AG04450 (cell line): ENCODE measurements at regions not wholly inside any gene's neighbourhood (a gene's known extent, or its start where the extent isn't known, plus 50 kb on each side); places are given as distances from the start of the nearest gene placed in this dataset.
"Not testable (repeated sequence)": the region's sequence is repeated elsewhere in the genome, so short reads cannot be mapped to it uniquely, and the experiment has no call there.

ENCODE experiments used
- CTCF ChIA-PET: fragments of 300-600, 350-600 bp; formaldehyde crosslinking; extraction: SDS; loops from one replicate; lab custom pipeline; 2022; ENCODE audit warnings: antibody characterized with exemption, inconsistent platforms; lab: Charles Lee
- POLR2A ChIA-PET: fragments of 350-600 bp; formaldehyde crosslinking; extraction: SDS; loops from one replicate; lab custom pipeline; 2021; ENCODE audit warnings: antibody characterized with exemption, inconsistent platforms; lab: Yijun Ruan, JAX
- DNase-seq: peaks from one replicate; pipeline ENCODE4 v3.0.0-alpha.2; 2011; ENCODE audit warnings: low read depth, low spot score
- H3K27ac ChIP-seq: one replicate; pipeline ENCODE4 v1.5.1; 2012; ENCODE audit warnings: low read depth, low read length, control low read depth
- H3K27me3 ChIP-seq: one replicate; pipeline ENCODE4 v1.6.0; 2012; ENCODE audit warnings: low read length; ENCODE audit not compliant: control insufficient read depth, insufficient read depth
- H3K4me3 ChIP-seq: 2 replicates; pipeline ENCODE4 v1.5.1; 2011; ENCODE audit warnings: mild to moderate bottlenecking, low read depth, low read length, control low read depth
- H3K9me3 ChIP-seq: 2 replicates; pipeline ENCODE4 v1.5.1; 2012; ENCODE audit warnings: low read length; ENCODE audit not compliant: control insufficient read depth, insufficient read depth
- TF ChIP-seq, protein P1 (sequence below): IDR thresholded peaks from 2 replicates; pipeline ENCODE4 v1.5.1; 2011; ENCODE audit warnings: low read depth, low read length, control low read depth, inconsistent platforms

DNA sequence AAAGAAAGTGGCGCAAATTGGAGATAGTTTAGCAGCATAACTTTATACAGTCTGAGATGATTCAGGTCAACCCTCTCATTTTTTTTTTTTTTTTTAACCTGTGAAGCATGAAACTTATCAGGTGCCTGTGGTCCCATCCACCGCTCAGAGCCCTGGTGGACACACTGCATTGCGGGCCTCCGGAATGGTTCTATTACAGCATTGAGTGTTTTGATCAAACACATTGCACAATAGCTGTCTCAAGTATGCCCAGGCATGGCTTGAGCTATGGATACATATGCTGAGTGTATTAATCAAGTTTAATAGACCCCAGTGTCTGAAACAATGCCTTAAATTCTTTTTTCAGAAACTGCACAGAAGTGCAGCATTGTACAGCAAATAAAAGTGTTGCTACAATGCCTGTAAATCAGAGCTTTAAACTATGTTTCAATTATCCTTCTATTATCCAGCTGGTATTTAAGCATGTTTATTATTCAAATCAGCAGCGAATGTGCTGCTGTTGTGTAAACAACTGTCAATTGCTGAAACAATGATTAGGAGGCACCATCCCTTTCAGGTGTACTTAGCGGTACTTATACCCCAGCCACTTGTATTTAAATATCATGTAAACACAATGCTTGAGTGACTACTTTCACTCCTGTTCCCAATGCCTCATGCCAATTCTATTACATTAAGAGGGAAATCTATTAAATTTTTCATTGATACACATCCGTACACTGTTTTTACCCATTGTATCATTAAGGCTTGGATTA, 456.6 kb downstream of the RPS6KC1 start:
- CTCF ChIA-PET: no interaction called here

DNA sequence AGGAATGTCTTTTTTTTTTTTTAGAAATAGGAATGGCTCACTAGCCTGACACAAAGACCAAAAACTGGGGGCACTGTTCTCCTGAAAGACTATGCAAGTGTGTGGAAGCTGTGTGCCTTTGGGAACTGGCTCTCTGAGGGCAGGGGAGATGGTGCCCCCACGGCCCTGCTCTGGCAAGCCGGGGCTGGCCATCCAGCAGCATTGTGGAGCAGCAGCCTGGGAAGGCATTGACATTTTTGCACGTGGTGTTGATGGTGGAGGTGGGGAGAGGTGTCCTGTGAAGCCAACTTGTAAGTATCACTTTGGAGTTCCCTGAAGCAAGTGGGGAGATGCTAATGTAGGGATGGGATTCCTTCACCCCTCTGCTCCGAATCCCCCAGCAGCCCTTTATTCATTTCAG, 460.1 kb downstream of the RPS6KC1 start:
- ChIA-PET CTCF (no interaction called here), POLR2A (no interaction called here)
- Histone ChIP-seq H3K27me3 (no peaks in the 10 kb centered on the region), H3K9me3 (no peaks in the 10 kb centered on the region; the same call in 1 of the 2 replicates), H3K27ac (no peak overlapping the region), H3K4me3 (no peak overlapping the region)
- no peak for DNase-seq
- TF ChIP-seq, protein P1, sequence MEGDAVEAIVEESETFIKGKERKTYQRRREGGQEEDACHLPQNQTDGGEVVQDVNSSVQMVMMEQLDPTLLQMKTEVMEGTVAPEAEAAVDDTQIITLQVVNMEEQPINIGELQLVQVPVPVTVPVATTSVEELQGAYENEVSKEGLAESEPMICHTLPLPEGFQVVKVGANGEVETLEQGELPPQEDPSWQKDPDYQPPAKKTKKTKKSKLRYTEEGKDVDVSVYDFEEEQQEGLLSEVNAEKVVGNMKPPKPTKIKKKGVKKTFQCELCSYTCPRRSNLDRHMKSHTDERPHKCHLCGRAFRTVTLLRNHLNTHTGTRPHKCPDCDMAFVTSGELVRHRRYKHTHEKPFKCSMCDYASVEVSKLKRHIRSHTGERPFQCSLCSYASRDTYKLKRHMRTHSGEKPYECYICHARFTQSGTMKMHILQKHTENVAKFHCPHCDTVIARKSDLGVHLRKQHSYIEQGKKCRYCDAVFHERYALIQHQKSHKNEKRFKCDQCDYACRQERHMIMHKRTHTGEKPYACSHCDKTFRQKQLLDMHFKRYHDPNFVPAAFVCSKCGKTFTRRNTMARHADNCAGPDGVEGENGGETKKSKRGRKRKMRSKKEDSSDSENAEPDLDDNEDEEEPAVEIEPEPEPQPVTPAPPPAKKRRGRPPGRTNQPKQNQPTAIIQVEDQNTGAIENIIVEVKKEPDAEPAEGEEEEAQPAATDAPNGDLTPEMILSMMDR: no peak

More for the DNA sequence above, 456.6 kb downstream of the RPS6KC1 start:
- no peak for DNase-seq
- H3K27me3 ChIP-seq: no peaks in the 10 kb centered on the region
- TF ChIP-seq, protein P1: no peak
- H3K4me3 ChIP-seq: no peak overlapping the region
- no peaks in the 10 kb centered on the region; the same call in 1 of the 2 replicates for H3K9me3 ChIP-seq
- no peak overlapping the region for H3K27ac ChIP-seq
- POLR2A ChIA-PET: no interaction called here

DNA sequence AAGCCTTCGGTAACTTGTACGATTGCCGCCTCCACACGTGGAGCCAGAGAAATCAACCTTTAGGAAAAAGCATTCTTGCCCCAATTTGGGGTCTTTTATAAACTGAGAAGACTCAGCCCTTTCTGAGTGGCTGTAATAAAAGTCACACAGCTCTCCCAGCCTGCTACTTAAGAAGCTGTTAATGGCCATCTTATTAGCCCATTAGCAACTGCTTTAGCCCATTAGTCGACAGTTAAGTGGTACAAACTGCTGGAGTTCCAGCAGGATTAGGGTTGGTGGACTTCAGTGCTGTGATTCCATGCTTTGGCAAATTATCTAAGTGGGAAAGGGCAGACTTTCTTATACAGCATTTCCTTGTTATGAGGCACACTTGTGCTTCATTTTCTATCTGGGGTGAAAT, 461.3 kb downstream of the RPS6KC1 start:
- TF ChIP-seq, protein P1: no peak
- CTCF ChIA-PET: no interaction called here
- POLR2A ChIA-PET: no interaction called here

DNA sequence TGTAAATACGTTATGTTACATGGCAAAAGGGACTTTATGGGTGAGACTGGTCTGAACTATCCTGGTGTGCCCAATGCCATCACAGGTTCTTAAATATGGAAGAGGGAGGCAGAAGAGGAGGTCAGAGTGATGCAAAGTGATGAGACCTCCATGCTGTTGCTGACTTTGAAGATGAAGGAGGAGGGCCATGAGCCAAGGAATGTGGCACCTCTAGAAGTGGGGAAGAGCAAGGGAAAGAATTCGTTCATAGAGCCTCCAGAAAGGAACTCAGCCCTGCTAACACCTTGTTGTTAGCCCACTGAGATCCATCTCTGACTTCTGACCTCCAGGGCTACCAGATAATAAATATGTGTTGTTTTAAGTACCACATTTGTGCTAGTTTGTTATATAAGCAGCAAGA, 462.0 kb downstream of the RPS6KC1 start:
- H3K27ac ChIP-seq: no peak overlapping the region
- H3K9me3 ChIP-seq: no peaks in the 10 kb centered on the region
- TF ChIP-seq, protein P1: no peak
- H3K27me3 ChIP-seq: no peaks in the 10 kb centered on the region
- H3K4me3 ChIP-seq: no peak overlapping the region
- DNase-seq: no peak
- POLR2A ChIA-PET: no interaction called here
- CTCF ChIA-PET: no interaction called here

More for the DNA sequence above, 461.3 kb downstream of the RPS6KC1 start:
- Histone ChIP-seq H3K4me3 (no peak overlapping the region), H3K27ac (no peak overlapping the region), H3K9me3 (no peaks in the 10 kb centered on the region), H3K27me3 (no peaks in the 10 kb centered on the region)
- DNase-seq: no peak

DNA sequence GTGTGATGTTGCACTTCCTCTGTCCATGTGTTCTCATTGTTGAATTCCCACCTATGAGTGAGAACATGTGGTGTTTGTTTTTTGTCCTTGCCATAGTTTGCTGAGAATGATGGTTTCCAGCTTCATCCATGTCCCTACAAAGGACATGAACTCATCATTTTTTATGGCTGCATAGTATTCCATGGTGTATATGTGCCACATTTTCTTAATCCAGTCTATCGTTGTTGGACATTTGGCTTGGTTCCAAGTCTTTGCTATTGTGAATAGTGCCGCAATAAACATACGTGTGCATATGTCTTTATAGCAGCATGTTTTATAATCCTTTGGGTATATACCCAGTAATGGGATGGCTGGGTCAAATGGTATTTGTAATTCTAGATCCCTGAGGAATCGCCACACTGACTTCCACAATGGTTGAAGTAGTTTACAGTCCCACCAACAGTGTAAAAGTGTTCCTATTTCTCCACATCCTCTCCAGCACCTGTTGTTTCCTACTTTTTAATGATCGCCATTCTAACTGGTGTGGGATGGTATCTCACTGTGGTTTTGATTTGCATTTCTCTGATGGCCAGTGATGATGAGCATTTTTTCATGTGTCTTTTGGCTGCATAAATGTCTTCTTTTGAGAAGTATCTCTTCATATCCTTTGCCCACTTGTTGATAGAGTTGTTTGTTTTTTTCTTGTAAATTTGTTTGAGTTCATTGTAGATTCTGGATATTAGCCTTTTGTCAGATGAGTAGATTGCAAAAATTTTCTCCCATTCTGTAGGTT, 463.6 kb downstream of the RPS6KC1 start:
- POLR2A ChIA-PET, DNase-seq, CTCF ChIA-PET: not testable (repeated sequence)

More for the DNA sequence above, 463.6 kb downstream of the RPS6KC1 start:
- H3K27ac ChIP-seq, H3K27me3 ChIP-seq, H3K9me3 ChIP-seq, H3K4me3 ChIP-seq: not testable (repeated sequence)
